HepG2 (cell line): ENCODE measurements at regions not wholly inside any gene's neighbourhood (a gene's known extent, or its start where the extent isn't known, plus 50 kb on each side); places are given as distances from the start of the nearest gene placed in this dataset.

Experiments used
- EEA1 ChIP-seq: sonication (generic); formaldehyde crosslinking; IDR thresholded peaks from 2 replicates; pipeline ENCODE4 v1.5.1; 2020; ENCODE audit warnings: mild to moderate bottlenecking, missing genetic modification reagents, borderline replicate concordance
- FOXC1 ChIP-seq: sonication (generic); formaldehyde crosslinking; IDR thresholded peaks from 2 replicates; pipeline ENCODE4 v1.8.0; 2022; ENCODE audit warnings: mild to moderate bottlenecking, missing genetic modification reagents, borderline replicate concordance
- KAT8 ChIP-seq: IDR thresholded peaks from 2 replicates; pipeline ENCODE4 v1.6.1; 2016; ENCODE audit warnings: missing genetic modification reagents, missing compliant biosample characterization
- MTA1 ChIP-seq: sonication (generic); formaldehyde crosslinking; IDR thresholded peaks from 2 replicates; pipeline ENCODE4 v1.4.0; 2020; ENCODE audit warnings: missing genetic modification reagents, mild to moderate bottlenecking, borderline replicate concordance
- NR1H2 ChIP-seq: sonication (generic); formaldehyde crosslinking; IDR thresholded peaks from 2 replicates; pipeline ENCODE4 v1.8.1; 2022; ENCODE audit warnings: low read depth, missing genetic modification reagents, borderline replicate concordance
- PAWR ChIP-seq: sonication (generic); formaldehyde crosslinking; IDR thresholded peaks from 2 replicates; pipeline ENCODE4 v1.4.0; 2020; ENCODE audit warnings: missing genetic modification reagents, mild to moderate bottlenecking, borderline replicate concordance
- RBM39 ChIP-seq: fragments of 200-400 bp; formaldehyde crosslinking; IDR thresholded peaks from one replicate; pipeline ENCODE4 v1.6.1; 2018; ENCODE audit warnings: antibody characterized with exemption, mild to moderate bottlenecking, low read depth, low read length; ENCODE audit not compliant: poor library complexity, severe bottlenecking
- SP1 ChIP-seq, 2 experiments: fragments of 450-650 bp in 1 of 2; sonication (generic) in 1 of 2; formaldehyde crosslinking in 1 of 2; IDR thresholded peaks; 2 replicates each; pipeline versions ENCODE4 v1.4.0 to v1.6.1; 2016 to 2020; ENCODE audit warnings: missing genetic modification reagents in 1 of 2
- STAG1 ChIP-seq: sonication (generic); formaldehyde crosslinking; IDR thresholded peaks from 2 replicates; pipeline ENCODE4 v1.4.0; 2020; ENCODE audit warnings: missing genetic modification reagents
- ZBTB7B ChIP-seq: sonication (generic); formaldehyde crosslinking; IDR thresholded peaks from 2 replicates; pipeline ENCODE4 v1.4.0; 2020; ENCODE audit warnings: missing genetic modification reagents
- ZFP1 ChIP-seq: IDR thresholded peaks from 2 replicates; pipeline ENCODE4 v1.6.1; 2016
- ZGPAT ChIP-seq: IDR thresholded peaks from 2 replicates; pipeline ENCODE4 v1.6.1; 2016; ENCODE audit warnings: mild to moderate bottlenecking
- ZNF180 ChIP-seq: sonication (generic); formaldehyde crosslinking; IDR thresholded peaks from 2 replicates; pipeline ENCODE4 v1.4.0; 2020; ENCODE audit warnings: low read depth, missing genetic modification reagents, borderline replicate concordance
- ZNF318 ChIP-seq: sonication (generic); formaldehyde crosslinking; IDR thresholded peaks from 2 replicates; pipeline ENCODE4 v1.4.0; 2020; ENCODE audit warnings: mild to moderate bottlenecking, missing genetic modification reagents
- ZNF550 ChIP-seq: sonication (generic); formaldehyde crosslinking; IDR thresholded peaks from 2 replicates; pipeline ENCODE4 v1.4.0; 2020; ENCODE audit warnings: mild to moderate bottlenecking, missing genetic modification reagents, borderline replicate concordance
- ZNF556 ChIP-seq: sonication (generic); formaldehyde crosslinking; IDR thresholded peaks from 2 replicates; pipeline ENCODE4 v1.4.0; 2020; ENCODE audit warnings: mild to moderate bottlenecking, missing genetic modification reagents, borderline replicate concordance
- ZNF607 ChIP-seq: sonication (generic); formaldehyde crosslinking; IDR thresholded peaks from 2 replicates; pipeline ENCODE4 v1.5.1; 2020; ENCODE audit warnings: missing genetic modification reagents, mild to moderate bottlenecking, borderline replicate concordance
- ZNF710 ChIP-seq: sonication (generic); formaldehyde crosslinking; IDR thresholded peaks from 2 replicates; pipeline ENCODE4 v1.5.0; 2020; ENCODE audit warnings: mild to moderate bottlenecking, missing genetic modification reagents, borderline replicate concordance
- ZNF782 ChIP-seq: sonication (generic); formaldehyde crosslinking; IDR thresholded peaks from 2 replicates; pipeline ENCODE4 v1.4.0; 2020; ENCODE audit warnings: missing genetic modification reagents, mild to moderate bottlenecking, borderline replicate concordance

GRCh38 chr16:87550495-87550961 is 51.8 kb upstream of the JPH3 start (continued):
- TF ChIP-seq ZNF318 (CRISPR knock-in tag) (peak; percentile 84; the same call in 1 of the 2 replicates), ZNF710 (CRISPR knock-in tag) (0 out of 2 replicates have a peak, but pooled peaks have one; percentile 19), KAT8 (CRISPR knock-in tag) (no peak), SP1 (IDR thresholded peaks at IDR 0.05) (no peak), SP1 (CRISPR knock-in tag; IDR thresholded peaks at IDR 0.05) (peak; percentile 40; the same call in 1 of the 2 replicates), STAG1 (peak; percentile 54), ZNF607 (peak; percentile 80; the same call in 1 of the 2 replicates), ZFP1 (CRISPR knock-in tag) (no peak), EEA1 (CRISPR knock-in tag) (no peak), ZNF782 (CRISPR knock-in tag) (peak; percentile 93; the same call in 1 of the 2 replicates), ZNF550 (no peak), ZNF556 (peak; percentile 85), RBM39 (peak; percentile 42), FOXC1 (CRISPR knock-in tag) (no peak), PAWR (CRISPR knock-in tag) (0 out of 2 replicates have a peak, but pooled peaks have one; percentile 42), ZBTB7B (peak; percentile 74), ZNF180 (CRISPR knock-in tag) (no peak), MTA1 (CRISPR knock-in tag) (peak; percentile 94), NR1H2 (CRISPR knock-in tag) (no peak), ZGPAT (CRISPR knock-in tag) (peak; percentile 44; the same call in 1 of the 2 replicates)
